Neural crest cell (in vitro differentiated cells): ENCODE measurements at regions not wholly inside any gene's neighbourhood (a gene's known extent, or its start where the extent isn't known, plus 50 kb on each side); places are given as distances from the start of the nearest gene placed in this dataset.
A peak's percentile ranks its signal among the peaks of the same experiment; 100 is the strongest.

Experiments used
- DNase-seq: peaks from one replicate; pipeline ENCODE4 v3.0.0; 2021; ENCODE audit warnings: low read depth, mixed read lengths, low spot score
- H3K27ac Mint-ChIP-seq: one replicate; pipeline ENCODE4 v1.8.0; 2021; ENCODE audit warnings: mild to moderate bottlenecking, mixed read lengths; ENCODE audit not compliant: unreplicated experiment
- H3K27me3 Mint-ChIP-seq: 2 replicates; pipeline ENCODE4 v1.8.0; 2021; ENCODE audit warnings: low read depth, mild to moderate bottlenecking, mixed read lengths
- H3K36me3 Mint-ChIP-seq: 2 replicates; pipeline ENCODE4 v1.8.0; 2021; ENCODE audit warnings: low read depth, mild to moderate bottlenecking, mixed read lengths
- H3K4me1 Mint-ChIP-seq: 2 replicates; pipeline ENCODE4 v1.8.0; 2021; ENCODE audit warnings: mixed read lengths
- H3K4me3 Mint-ChIP-seq: one replicate; pipeline ENCODE4 v1.8.0; 2021; ENCODE audit warnings: mild to moderate bottlenecking, mixed read lengths
- H3K9me3 Mint-ChIP-seq: 2 replicates; pipeline ENCODE4 v1.8.0; 2021; ENCODE audit warnings: mixed read lengths
- TF ChIP-seq, protein P1 (sequence below): fragments of 200-600 bp; sonication (generic); conservative IDR thresholded peaks from 2 replicates; pipeline ENCODE4 v1.5.0; 2021; ENCODE audit warnings: antibody characterized with exemption, mild to moderate bottlenecking

GRCh38 chr13:110813646-110814624 is 100.4 kb downstream of the ING1 start:
- Mint-ChIP-seq H3K36me3 (no peaks in the 10 kb centered on the region), H3K27ac (peak overlapping the region; percentile 12), H3K4me1 (peaks cover 10% of the 10 kb centered on the region), H3K9me3 (no peaks in the 10 kb centered on the region), H3K27me3 (no peaks in the 10 kb centered on the region), H3K4me3 (no peak overlapping the region)
- TF ChIP-seq, protein P1, sequence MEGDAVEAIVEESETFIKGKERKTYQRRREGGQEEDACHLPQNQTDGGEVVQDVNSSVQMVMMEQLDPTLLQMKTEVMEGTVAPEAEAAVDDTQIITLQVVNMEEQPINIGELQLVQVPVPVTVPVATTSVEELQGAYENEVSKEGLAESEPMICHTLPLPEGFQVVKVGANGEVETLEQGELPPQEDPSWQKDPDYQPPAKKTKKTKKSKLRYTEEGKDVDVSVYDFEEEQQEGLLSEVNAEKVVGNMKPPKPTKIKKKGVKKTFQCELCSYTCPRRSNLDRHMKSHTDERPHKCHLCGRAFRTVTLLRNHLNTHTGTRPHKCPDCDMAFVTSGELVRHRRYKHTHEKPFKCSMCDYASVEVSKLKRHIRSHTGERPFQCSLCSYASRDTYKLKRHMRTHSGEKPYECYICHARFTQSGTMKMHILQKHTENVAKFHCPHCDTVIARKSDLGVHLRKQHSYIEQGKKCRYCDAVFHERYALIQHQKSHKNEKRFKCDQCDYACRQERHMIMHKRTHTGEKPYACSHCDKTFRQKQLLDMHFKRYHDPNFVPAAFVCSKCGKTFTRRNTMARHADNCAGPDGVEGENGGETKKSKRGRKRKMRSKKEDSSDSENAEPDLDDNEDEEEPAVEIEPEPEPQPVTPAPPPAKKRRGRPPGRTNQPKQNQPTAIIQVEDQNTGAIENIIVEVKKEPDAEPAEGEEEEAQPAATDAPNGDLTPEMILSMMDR = peak; percentile 18
- DNase-seq = no peak

- H3K36me3 Mint-ChIP-seq = no peaks in the 10 kb centered on the region
- no peak overlapping the region for H3K27ac Mint-ChIP-seq
- no peak overlapping the region for H3K4me3 Mint-ChIP-seq
- no peaks in the 10 kb centered on the region for H3K9me3 Mint-ChIP-seq
- DNase-seq = no peak
- TF ChIP-seq, protein P1 = no peak
- no peaks in the 10 kb centered on the region for H3K27me3 Mint-ChIP-seq
- peaks cover 16% of the 10 kb centered on the region for H3K4me1 Mint-ChIP-seq
Measured at GRCh38 chr13:110815471-110816204, 99.2 kb downstream of the ANKRD10 start.

DNA sequence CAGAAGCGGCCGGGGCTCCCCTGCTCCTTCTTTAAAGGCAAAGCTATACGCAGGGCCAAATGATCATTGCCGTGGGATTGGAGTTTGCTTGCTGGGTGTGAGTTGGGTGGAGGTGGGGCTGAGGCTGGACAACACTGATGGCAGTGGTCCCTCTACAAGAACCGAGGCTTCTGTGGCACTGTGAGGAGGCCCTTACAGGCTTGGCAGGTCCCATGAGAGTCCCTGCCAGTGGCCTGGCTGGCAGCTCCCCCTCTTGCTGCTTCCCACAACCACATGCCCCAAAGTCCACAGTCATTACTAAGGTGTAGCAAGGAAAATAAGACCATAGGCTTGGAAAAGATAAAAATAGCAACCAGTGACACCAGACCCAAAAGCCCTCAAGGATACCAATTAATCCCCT is 98.4 kb downstream of the ANKRD10 start:
- Mint-ChIP-seq H3K36me3 (no peaks in the 10 kb centered on the region), H3K4me3 (no peak overlapping the region), H3K27ac (no peak overlapping the region), H3K9me3 (no peaks in the 10 kb centered on the region), H3K4me1 (peaks cover 13% of the 10 kb centered on the region), H3K27me3 (no peaks in the 10 kb centered on the region)
- TF ChIP-seq, protein P1 = no peak
- DNase-seq = no peak

GRCh38 chr13:110817143-110817542 is 97.7 kb downstream of the ANKRD10 start:
- H3K4me3 Mint-ChIP-seq = no peak overlapping the region
- no peak overlapping the region for H3K27ac Mint-ChIP-seq
- TF ChIP-seq, protein P1 = no peak
- no peaks in the 10 kb centered on the region for H3K27me3 Mint-ChIP-seq
- no peak for DNase-seq
- H3K9me3 Mint-ChIP-seq = no peaks in the 10 kb centered on the region
- no peaks in the 10 kb centered on the region for H3K36me3 Mint-ChIP-seq
- peaks cover 9% of the 10 kb centered on the region for H3K4me1 Mint-ChIP-seq

- Mint-ChIP-seq H3K9me3 (no peaks in the 10 kb centered on the region), H3K36me3 (no peaks in the 10 kb centered on the region), H3K27ac (no peak overlapping the region), H3K27me3 (no peaks in the 10 kb centered on the region), H3K4me1 (peaks cover 9% of the 10 kb centered on the region), H3K4me3 (no peak overlapping the region)
- TF ChIP-seq, protein P1 = no peak
- no peak for DNase-seq
Measured at GRCh38 chr13:110818747-110819146, 96.1 kb downstream of the ANKRD10 start.
